ENCODE measurements at regions not wholly inside any gene's neighbourhood (a gene's known extent, or its start where the extent isn't known, plus 50 kb on each side); places are given as distances from the start of the nearest gene placed in this dataset.

- Histone ChIP-seq H3K36me3 (ENCODE audit: control insufficient read depth in 4 of 4, insufficient read depth in 4 of 4, low read length in 3 of 4) (no peaks in the 10 kb centered on the region), H3K4me3 (ENCODE audit: control insufficient read depth in 1 of 7, extremely low read depth in 1 of 7, insufficient read depth in 4 of 7, low read depth in 2 of 7, low read length in 6 of 7) (no peak overlapping the region), H3K9me3 (ENCODE audit: control extremely low read depth in 1 of 5, control insufficient read depth in 4 of 5, insufficient read depth in 2 of 5, low read depth in 1 of 5, low read length in 4 of 5) (peaks cover 0 to 2% (median 0%) of the 10 kb centered on the region in 5 experiments), H3K27me3 (replicated peaks in 2 of 5; ENCODE audit: control insufficient read depth in 4 of 5, insufficient read depth in 5 of 5, low read length in 4 of 5) (no peaks in the 10 kb centered on the region), H3K4me1 (ENCODE audit: control extremely low read depth in 1 of 4, control insufficient read depth in 4 of 4, insufficient read depth in 4 of 4, low read length in 3 of 4) (peaks cover 0 to 4% (median 2%) of the 10 kb centered on the region in 4 experiments), H3K27ac (ENCODE audit: insufficient read depth in 1 of 2, low read depth in 1 of 2, low read length in 2 of 2, poor library complexity in 1 of 2, severe bottlenecking in 2 of 2) (no peak overlapping the region)
- POLR2A ChIA-PET, result no interaction called here
- DNase-seq, result no peak
- no CpG with 5 or more reads among the region's 3 CpGs for WGBS (ENCODE audit: insufficient coverage)
- CTCF ChIA-PET, result no interaction called here
Observed at GRCh38 chr11:122343210-122343609, 227.2 kb upstream of the BLID start.

- Histone ChIP-seq H3K36me3 (ENCODE audit: control insufficient read depth in 4 of 4, insufficient read depth in 4 of 4, low read length in 3 of 4) (no peaks in the 10 kb centered on the region), H3K4me1 (ENCODE audit: control extremely low read depth in 1 of 4, control insufficient read depth in 4 of 4, insufficient read depth in 4 of 4, low read length in 3 of 4) (peaks cover 0 to 8% (median 6%) of the 10 kb centered on the region in 4 experiments), H3K4me3 (ENCODE audit: control insufficient read depth in 1 of 7, extremely low read depth in 1 of 7, insufficient read depth in 4 of 7, low read depth in 2 of 7, low read length in 6 of 7) (no peak overlapping the region), H3K9me3 (ENCODE audit: control extremely low read depth in 1 of 5, control insufficient read depth in 4 of 5, insufficient read depth in 2 of 5, low read depth in 1 of 5, low read length in 4 of 5) (peaks cover 0 to 2% (median 0%) of the 10 kb centered on the region in 5 experiments), H3K27ac (ENCODE audit: insufficient read depth in 1 of 2, low read depth in 1 of 2, low read length in 2 of 2, poor library complexity in 1 of 2, severe bottlenecking in 2 of 2) (no peak overlapping the region), H3K27me3 (replicated peaks in 2 of 5; ENCODE audit: control insufficient read depth in 4 of 5, insufficient read depth in 5 of 5, low read length in 4 of 5) (no peaks in the 10 kb centered on the region)
- peak in 2 of 3 donors; percentile 47 to 64 for DNase-seq
- ChIA-PET CTCF (no interaction called here), POLR2A (no interaction called here)
- 75% methylated on average over 1 of the region's 4 CpGs for WGBS (ENCODE audit: insufficient coverage)
Observed at GRCh38 chr11:122342089-122342744, 226.2 kb upstream of the BLID start.

DNA sequence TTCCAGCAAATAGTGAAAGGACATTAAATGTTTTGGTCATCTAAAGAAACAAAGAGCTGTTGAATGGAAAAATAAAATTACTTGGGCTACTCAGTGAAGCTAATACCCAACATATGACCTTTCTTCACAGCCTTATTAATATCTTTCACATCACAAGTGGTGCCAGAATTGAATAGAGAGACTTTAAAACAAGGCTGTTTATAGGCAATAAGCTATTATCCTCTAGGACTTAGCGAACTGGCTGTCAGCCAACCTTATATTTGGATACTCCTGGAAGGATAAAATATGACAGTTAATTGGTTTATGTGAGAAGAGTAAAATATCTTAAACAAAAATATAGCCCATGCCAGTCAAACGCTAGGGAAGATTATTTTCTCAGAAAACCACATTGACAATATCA is 225.5 kb upstream of the BLID start:
- H3K4me1 ChIP-seq (ENCODE audit: control extremely low read depth in 1 of 4, control insufficient read depth in 4 of 4, insufficient read depth in 4 of 4, low read length in 3 of 4), result peaks cover 0 to 12% (median 7%) of the 10 kb centered on the region in 4 experiments
- no CpG with 5 or more reads among the region's 2 CpGs for WGBS (ENCODE audit: insufficient coverage)
- CTCF ChIA-PET, result no interaction called here
- peaks cover 0 to 2% (median 0%) of the 10 kb centered on the region in 5 experiments for H3K9me3 ChIP-seq (ENCODE audit: control extremely low read depth in 1 of 5, control insufficient read depth in 4 of 5, insufficient read depth in 2 of 5, low read depth in 1 of 5, low read length in 4 of 5)
- no peak overlapping the region for H3K4me3 ChIP-seq (ENCODE audit: control insufficient read depth in 1 of 7, extremely low read depth in 1 of 7, insufficient read depth in 4 of 7, low read depth in 2 of 7, low read length in 6 of 7)
- DNase-seq, result no peak
- no peaks in the 10 kb centered on the region for H3K36me3 ChIP-seq (ENCODE audit: control insufficient read depth in 4 of 4, insufficient read depth in 4 of 4, low read length in 3 of 4)
- POLR2A ChIA-PET, result no interaction called here
- no peaks in the 10 kb centered on the region for H3K27me3 ChIP-seq (replicated peaks in 2 of 5; ENCODE audit: control insufficient read depth in 4 of 5, insufficient read depth in 5 of 5, low read length in 4 of 5)
- no peak overlapping the region for H3K27ac ChIP-seq (ENCODE audit: insufficient read depth in 1 of 2, low read depth in 1 of 2, low read length in 2 of 2, poor library complexity in 1 of 2, severe bottlenecking in 2 of 2)

GRCh38 chr11:122340607-122341290 is 224.7 kb upstream of the BLID start:
- Histone ChIP-seq H3K4me1 (ENCODE audit: control extremely low read depth in 1 of 4, control insufficient read depth in 4 of 4, insufficient read depth in 4 of 4, low read length in 3 of 4) (peaks cover 0 to 12% (median 7%) of the 10 kb centered on the region in 4 experiments), H3K4me3 (ENCODE audit: control insufficient read depth in 1 of 7, extremely low read depth in 1 of 7, insufficient read depth in 4 of 7, low read depth in 2 of 7, low read length in 6 of 7) (no peak overlapping the region), H3K36me3 (ENCODE audit: control insufficient read depth in 4 of 4, insufficient read depth in 4 of 4, low read length in 3 of 4) (no peaks in the 10 kb centered on the region), H3K27me3 (replicated peaks in 2 of 5; ENCODE audit: control insufficient read depth in 4 of 5, insufficient read depth in 5 of 5, low read length in 4 of 5) (no peaks in the 10 kb centered on the region), H3K9me3 (ENCODE audit: control extremely low read depth in 1 of 5, control insufficient read depth in 4 of 5, insufficient read depth in 2 of 5, low read depth in 1 of 5, low read length in 4 of 5) (peaks cover 0 to 2% (median 0%) of the 10 kb centered on the region in 5 experiments), H3K27ac (ENCODE audit: insufficient read depth in 1 of 2, low read depth in 1 of 2, low read length in 2 of 2, poor library complexity in 1 of 2, severe bottlenecking in 2 of 2) (no peak overlapping the region)
- ChIA-PET POLR2A (no interaction called here), CTCF (no interaction called here)
- no peak for DNase-seq
- no CpG with 5 or more reads among the region's 3 CpGs for WGBS (ENCODE audit: insufficient coverage)

DNA sequence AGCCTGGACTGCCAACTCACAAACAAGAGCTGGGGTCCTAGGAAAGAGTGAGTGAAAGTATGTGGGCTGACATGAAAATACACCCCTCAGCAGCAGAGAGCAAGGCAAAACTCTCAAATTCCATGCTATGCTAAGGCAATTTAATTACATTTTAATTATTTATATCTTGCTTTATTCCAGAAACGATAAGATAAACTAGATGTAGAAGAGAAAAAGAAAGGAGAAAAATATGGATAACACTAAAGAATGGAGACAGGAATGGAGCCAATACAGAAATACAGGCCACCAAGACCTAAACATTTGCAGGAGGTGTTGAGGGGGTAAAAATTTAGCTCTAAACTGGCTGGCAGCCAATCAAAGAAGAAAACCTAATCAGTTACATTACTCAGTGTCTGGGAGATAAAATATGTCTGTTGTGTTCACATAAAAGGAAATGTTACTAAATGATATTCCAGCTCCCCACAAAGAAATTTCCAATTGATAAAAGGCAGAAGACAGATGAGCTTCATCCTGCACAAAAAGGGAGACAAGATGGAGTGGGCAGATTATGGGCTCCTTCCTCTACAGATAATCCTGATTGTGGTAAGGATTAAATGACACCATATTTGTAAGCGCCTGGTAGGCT is 223.5 kb upstream of the BLID start:
- WGBS (ENCODE audit: insufficient coverage), result no CpG with 5 or more reads among the region's 2 CpGs
- no peak for DNase-seq
- CTCF ChIA-PET, result no interaction called here

DNA sequence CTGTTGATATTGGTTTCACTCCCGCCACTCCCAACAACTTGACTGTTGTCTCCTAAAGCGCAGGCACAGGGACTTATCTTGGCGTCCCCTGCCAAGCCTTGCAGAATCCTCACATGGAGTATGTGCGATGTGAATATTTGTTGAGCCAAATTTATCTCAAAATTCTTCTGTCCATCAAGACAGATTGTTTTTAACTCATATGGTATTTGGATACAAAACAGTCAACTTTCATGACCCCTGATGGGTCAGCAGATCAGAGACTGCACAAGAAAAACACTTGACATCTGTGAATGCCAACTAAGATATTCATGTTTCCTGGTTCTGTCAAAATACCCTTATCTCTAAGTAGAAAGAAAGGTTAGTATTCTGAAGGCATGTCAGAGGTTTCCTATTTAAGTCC is 221.7 kb upstream of the BLID start:
- peaks cover 0 to 12% (median 7%) of the 10 kb centered on the region in 4 experiments for H3K4me1 ChIP-seq (ENCODE audit: control extremely low read depth in 1 of 4, control insufficient read depth in 4 of 4, insufficient read depth in 4 of 4, low read length in 3 of 4)
- no peak overlapping the region for H3K27ac ChIP-seq (ENCODE audit: insufficient read depth in 1 of 2, low read depth in 1 of 2, low read length in 2 of 2, poor library complexity in 1 of 2, severe bottlenecking in 2 of 2)
- H3K4me3 ChIP-seq (ENCODE audit: control insufficient read depth in 1 of 7, extremely low read depth in 1 of 7, insufficient read depth in 4 of 7, low read depth in 2 of 7, low read length in 6 of 7), result no peak overlapping the region
- peak in 1 of 3 donors; percentile 33 for DNase-seq
- peaks cover 0 to 2% (median 0%) of the 10 kb centered on the region in 5 experiments for H3K9me3 ChIP-seq (ENCODE audit: control extremely low read depth in 1 of 5, control insufficient read depth in 4 of 5, insufficient read depth in 2 of 5, low read depth in 1 of 5, low read length in 4 of 5)
- CTCF ChIA-PET, result no interaction called here
- no peaks in the 10 kb centered on the region for H3K27me3 ChIP-seq (replicated peaks in 2 of 5; ENCODE audit: control insufficient read depth in 4 of 5, insufficient read depth in 5 of 5, low read length in 4 of 5)
- WGBS (ENCODE audit: insufficient coverage), result 100% methylated on average over 3 of the region's 4 CpGs
- POLR2A ChIA-PET, result no interaction called here
- H3K36me3 ChIP-seq (ENCODE audit: control insufficient read depth in 4 of 4, insufficient read depth in 4 of 4, low read length in 3 of 4), result no peaks in the 10 kb centered on the region

More for the DNA sequence above, 223.5 kb upstream of the BLID start:
- H3K36me3 ChIP-seq (ENCODE audit: control insufficient read depth in 4 of 4, insufficient read depth in 4 of 4, low read length in 3 of 4), result no peaks in the 10 kb centered on the region
- peaks cover 0 to 2% (median 0%) of the 10 kb centered on the region in 5 experiments for H3K9me3 ChIP-seq (ENCODE audit: control extremely low read depth in 1 of 5, control insufficient read depth in 4 of 5, insufficient read depth in 2 of 5, low read depth in 1 of 5, low read length in 4 of 5)
- peaks cover 0 to 12% (median 7%) of the 10 kb centered on the region in 4 experiments for H3K4me1 ChIP-seq (ENCODE audit: control extremely low read depth in 1 of 4, control insufficient read depth in 4 of 4, insufficient read depth in 4 of 4, low read length in 3 of 4)
- no peaks in the 10 kb centered on the region for H3K27me3 ChIP-seq (replicated peaks in 2 of 5; ENCODE audit: control insufficient read depth in 4 of 5, insufficient read depth in 5 of 5, low read length in 4 of 5)
- H3K27ac ChIP-seq (ENCODE audit: insufficient read depth in 1 of 2, low read depth in 1 of 2, low read length in 2 of 2, poor library complexity in 1 of 2, severe bottlenecking in 2 of 2), result no peak overlapping the region
- no peak overlapping the region for H3K4me3 ChIP-seq (ENCODE audit: control insufficient read depth in 1 of 7, extremely low read depth in 1 of 7, insufficient read depth in 4 of 7, low read depth in 2 of 7, low read length in 6 of 7)
- POLR2A ChIA-PET, result interaction anchor here (0.6 kb wide), 2 partner anchors 16 to 257 kb away, joined by 3 read pairs; no protein-coding TSS in a partner anchor

- peaks cover 0 to 12% (median 7%) of the 10 kb centered on the region in 4 experiments for H3K4me1 ChIP-seq (ENCODE audit: control extremely low read depth in 1 of 4, control insufficient read depth in 4 of 4, insufficient read depth in 4 of 4, low read length in 3 of 4)
- POLR2A ChIA-PET, result no interaction called here
- CTCF ChIA-PET, result no interaction called here
Observed at GRCh38 chr11:122337241-122337640, 221.2 kb upstream of the BLID start.

More at GRCh38 chr11:122337241-122337640, 221.2 kb upstream of the BLID start:
- H3K4me3 ChIP-seq (ENCODE audit: control insufficient read depth in 1 of 7, extremely low read depth in 1 of 7, insufficient read depth in 4 of 7, low read depth in 2 of 7, low read length in 6 of 7), result no peak overlapping the region
- no peaks in the 10 kb centered on the region for H3K27me3 ChIP-seq (replicated peaks in 2 of 5; ENCODE audit: control insufficient read depth in 4 of 5, insufficient read depth in 5 of 5, low read length in 4 of 5)
- H3K36me3 ChIP-seq (ENCODE audit: control insufficient read depth in 4 of 4, insufficient read depth in 4 of 4, low read length in 3 of 4), result no peaks in the 10 kb centered on the region
- WGBS (ENCODE audit: insufficient coverage), result 86% methylated on average over 1 of the region's 5 CpGs
- DNase-seq, result peak; percentile 18 to 42 (median 25)
- H3K9me3 ChIP-seq (ENCODE audit: control extremely low read depth in 1 of 5, control insufficient read depth in 4 of 5, insufficient read depth in 2 of 5, low read depth in 1 of 5, low read length in 4 of 5), result peaks cover 0 to 2% (median 0%) of the 10 kb centered on the region in 5 experiments
- H3K27ac ChIP-seq (ENCODE audit: insufficient read depth in 1 of 2, low read depth in 1 of 2, low read length in 2 of 2, poor library complexity in 1 of 2, severe bottlenecking in 2 of 2), result no peak overlapping the region

Data from common myeloid progenitor, CD34-positive (primary cell).